GM18499 (cell line): ENCODE measurements at regions not wholly inside any gene's neighbourhood (a gene's known extent, or its start where the extent isn't known, plus 50 kb on each side); places are given as distances from the start of the nearest gene placed in this dataset.

ENCODE experiments used
- ATAC-seq: cut with Tn5 transposase; IDR thresholded peaks from one replicate; pipeline ENCODE4 v1.9.1; 2021; ENCODE audit warnings: moderate number of reproducible peaks; ENCODE audit not compliant: insufficient read depth, unreplicated experiment

GRCh38 chr10:2953495-2953894, 113.9 kb upstream of the PFKP start:
- ATAC-seq: no peak

- ATAC-seq: no peak
Measured at GRCh38 chr10:2951235-2951835, 116.0 kb upstream of the PFKP start.

- no peak for ATAC-seq
Measured at GRCh38 chr10:2950546-2950945, 116.8 kb upstream of the PFKP start.

- no peak for ATAC-seq
Measured at GRCh38 chr10:2949948-2950354, 117.4 kb upstream of the PFKP start.

GRCh38 chr10:2949221-2949947, 118.0 kb upstream of the PFKP start:
- ATAC-seq: no peak

GRCh38 chr10:2948127-2948854, 119.1 kb upstream of the PFKP start:
- ATAC-seq: peak; percentile 73

- ATAC-seq: no peak
Measured at GRCh38 chr10:2944788-2945187, 122.6 kb upstream of the PFKP start.

GRCh38 chr10:2943932-2944614, 123.3 kb upstream of the PFKP start:
- ATAC-seq: no peak

- no peak for ATAC-seq
Measured at GRCh38 chr10:2942938-2943337, 124.4 kb upstream of the PFKP start.

- no peak for ATAC-seq
Measured at GRCh38 chr10:2938869-2939268, 128.5 kb upstream of the PFKP start.

GRCh38 chr10:2936816-2937215, 130.5 kb upstream of the PFKP start:
- ATAC-seq: no peak

GRCh38 chr10:2935647-2936386, 131.5 kb upstream of the PFKP start:
- ATAC-seq: no peak

GRCh38 chr10:2933924-2934323, 133.4 kb upstream of the PFKP start:
- no peak for ATAC-seq

- ATAC-seq: no peak
Measured at GRCh38 chr10:2933519-2933918, 133.8 kb upstream of the PFKP start.

- ATAC-seq: no peak
Measured at GRCh38 chr10:2933071-2933470, 134.3 kb upstream of the PFKP start.

- no peak for ATAC-seq
Measured at GRCh38 chr10:2929480-2930258, 137.7 kb upstream of the PFKP start.

- peak; percentile 81 for ATAC-seq
Measured at GRCh38 chr10:2927958-2928840, 139.1 kb upstream of the PFKP start.

- ATAC-seq: no peak
Measured at GRCh38 chr10:2926918-2927660, 140.3 kb upstream of the PFKP start.
